Fibroblast of skin of abdomen (primary cell): ENCODE measurements at regions not wholly inside any gene's neighbourhood (a gene's known extent, or its start where the extent isn't known, plus 50 kb on each side); places are given as distances from the start of the nearest gene placed in this dataset.

Source experiments
- DNase-seq: peaks from one replicate; pipeline ENCODE4 v3.0.0-alpha.2; 2013

- no peak for DNase-seq
Observed at GRCh38 chr11:127576210-127576609, 575.6 kb upstream of the KIRREL3 start.

DNA sequence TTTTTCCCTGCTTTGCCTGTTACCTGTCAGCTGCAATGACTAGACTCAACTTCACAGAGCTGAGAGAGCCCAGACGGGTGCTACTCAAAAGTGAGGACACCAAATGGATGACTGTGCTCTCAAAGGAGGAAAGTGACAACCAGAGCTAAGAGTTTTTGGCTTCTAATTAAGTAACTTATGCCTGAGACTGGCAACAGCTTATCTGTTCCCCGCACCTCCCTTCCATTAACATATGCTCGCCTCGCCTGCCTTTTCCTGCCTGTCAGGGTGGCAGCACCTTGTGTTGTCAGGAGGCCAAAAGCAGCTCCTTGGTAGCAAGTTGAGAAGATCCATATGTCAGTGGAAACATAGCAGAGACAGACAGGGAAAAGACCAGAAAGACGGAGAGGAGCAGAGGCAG, 573.9 kb upstream of the KIRREL3 start:
- DNase-seq: no peak

GRCh38 chr11:127568891-127569290, 568.3 kb upstream of the KIRREL3 start:
- DNase-seq: no peak

GRCh38 chr11:127567237-127567932, 566.8 kb upstream of the KIRREL3 start:
- no peak for DNase-seq

DNA sequence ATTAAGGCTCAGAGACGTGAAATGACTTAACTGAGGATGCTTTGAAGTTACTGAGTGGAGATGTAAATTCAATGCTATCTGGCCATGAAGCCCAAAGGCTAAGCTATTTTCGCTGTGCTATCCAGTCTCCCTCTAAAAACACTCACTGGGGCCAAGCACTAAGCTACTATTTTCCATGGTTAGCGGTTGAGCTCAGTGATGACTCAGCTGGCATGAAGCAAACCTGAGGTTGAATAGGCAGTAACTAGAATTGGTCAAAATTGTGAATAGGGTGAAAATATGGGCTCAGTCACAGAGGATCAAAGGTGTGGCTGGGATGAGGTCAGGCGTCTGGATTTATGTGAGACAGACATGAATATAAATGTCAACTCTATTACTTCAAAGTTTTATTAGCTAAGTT, 564.2 kb upstream of the KIRREL3 start:
- DNase-seq: no peak

DNA sequence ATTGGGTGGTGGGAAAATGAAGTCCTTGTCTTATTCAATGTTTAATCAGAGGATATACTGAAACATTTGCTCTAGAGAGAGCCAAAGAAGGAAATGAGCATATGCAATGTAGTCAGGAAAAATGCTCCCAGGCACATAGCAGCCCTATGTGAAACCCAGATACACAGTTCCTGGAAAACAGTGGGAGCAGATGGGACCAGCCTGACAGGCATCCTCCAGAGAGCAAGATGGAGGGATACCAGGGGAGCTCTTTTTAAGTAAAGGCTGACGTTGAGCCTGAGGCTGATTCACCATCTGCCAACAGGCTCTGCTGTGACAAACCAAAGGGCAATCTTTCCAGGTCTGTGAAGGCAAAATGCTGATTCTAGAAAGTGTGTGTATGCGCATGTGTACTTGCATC, 559.4 kb upstream of the KIRREL3 start:
- no peak for DNase-seq

- peak; percentile 1 for DNase-seq
Observed at GRCh38 chr11:127552446-127552845, 551.9 kb upstream of the KIRREL3 start.

DNA sequence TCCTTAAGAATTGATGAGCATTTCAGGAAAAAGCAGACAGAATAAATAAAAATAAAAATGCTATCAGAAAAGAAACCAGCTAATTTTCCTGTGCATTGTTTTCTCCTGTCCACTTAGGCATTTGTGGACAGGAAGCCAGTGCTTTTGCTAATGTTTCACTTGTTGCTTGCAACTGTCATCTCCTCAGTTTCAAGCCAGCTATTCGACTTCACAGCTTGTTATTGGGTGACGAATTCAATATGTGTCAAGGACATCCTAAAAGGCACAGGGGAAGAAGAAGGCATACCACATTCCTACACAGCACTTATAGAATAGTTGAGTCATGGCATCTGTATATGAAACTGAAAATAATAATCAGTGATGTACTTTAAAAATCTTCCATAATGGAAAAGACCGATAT, 530.6 kb upstream of the KIRREL3 start:
- DNase-seq: no peak

DNA sequence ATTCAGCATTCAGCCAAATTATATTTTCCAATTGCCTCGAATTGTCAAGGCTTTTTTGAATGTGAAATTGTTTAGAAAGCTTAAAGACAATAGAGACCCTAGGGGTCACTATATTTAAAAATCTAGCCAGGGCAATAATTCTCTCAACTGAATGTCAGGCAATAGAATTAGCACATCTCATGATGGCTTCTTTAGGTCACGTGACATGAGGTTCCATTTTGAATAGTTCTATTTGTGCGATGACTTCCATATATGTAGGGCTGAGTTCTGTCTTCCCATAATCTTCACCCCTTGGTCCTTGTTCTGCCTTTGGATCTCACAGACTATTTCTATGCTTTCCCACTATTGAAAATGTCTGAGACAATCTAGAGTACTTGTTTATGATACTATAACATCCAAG, 527.7 kb upstream of the KIRREL3 start:
- no peak for DNase-seq

- no peak for DNase-seq
Observed at GRCh38 chr11:127524618-127525017, 524.0 kb upstream of the KIRREL3 start.

DNA sequence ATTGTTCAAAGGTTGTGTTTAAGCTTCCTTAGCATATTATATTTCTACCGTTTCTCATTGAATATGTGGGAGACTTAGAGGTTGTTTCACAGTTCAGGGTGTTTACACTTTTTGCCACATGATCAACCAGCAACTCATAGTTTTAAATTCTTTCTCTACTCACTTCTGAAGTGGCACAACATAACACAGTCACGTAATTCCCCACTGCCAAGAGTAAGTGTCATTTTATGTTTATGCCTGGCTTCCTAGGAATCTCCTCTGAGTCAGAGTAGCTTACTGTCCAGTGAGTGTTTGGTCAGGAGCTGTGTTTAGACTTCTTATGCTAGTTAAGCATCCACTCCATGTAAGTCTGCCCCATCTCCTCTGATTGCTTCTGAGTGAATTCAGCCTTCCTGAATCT, 520.8 kb upstream of the KIRREL3 start:
- DNase-seq: peak; percentile 39

DNA sequence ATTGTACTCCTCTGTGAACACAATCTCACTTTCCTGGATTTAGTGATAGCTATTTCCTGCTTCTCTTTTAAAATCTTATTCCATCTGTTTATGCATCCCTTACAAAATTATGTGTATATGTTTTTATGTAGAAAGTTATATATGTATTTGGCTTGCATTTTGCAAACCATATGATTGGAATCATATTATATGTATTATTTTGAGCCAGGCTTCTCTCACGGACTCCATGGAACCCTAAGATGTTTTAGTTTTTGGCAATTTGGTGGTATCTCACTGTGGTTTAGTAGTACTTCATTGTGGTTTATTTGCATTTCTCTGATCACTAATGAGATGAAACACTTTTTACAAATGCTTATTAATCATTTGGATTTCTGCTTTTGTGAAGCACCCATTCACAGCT, 507.3 kb upstream of the KIRREL3 start:
- DNase-seq: no peak

DNA sequence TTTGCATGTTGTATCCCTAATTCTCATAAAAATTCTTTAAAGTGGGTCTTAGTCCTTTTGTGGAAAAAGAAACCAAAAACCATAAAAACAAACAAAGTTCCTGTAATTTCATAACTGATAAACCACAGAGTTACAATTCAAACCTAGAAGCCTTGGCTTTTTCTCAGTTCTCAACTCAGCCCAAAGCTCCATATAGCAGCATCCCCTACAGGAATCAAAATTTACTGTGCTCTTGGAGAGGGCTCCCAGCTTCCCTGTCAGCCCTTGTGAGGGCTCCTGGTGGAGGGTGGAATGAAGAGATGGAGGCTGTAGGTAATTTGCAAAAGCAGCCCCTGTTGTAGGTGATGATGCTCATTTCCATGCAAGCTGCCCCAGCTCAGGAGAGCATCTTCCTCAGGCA, 506.1 kb upstream of the KIRREL3 start:
- DNase-seq: no peak

- no peak for DNase-seq
Observed at GRCh38 chr11:127506126-127506525, 505.6 kb upstream of the KIRREL3 start.

DNA sequence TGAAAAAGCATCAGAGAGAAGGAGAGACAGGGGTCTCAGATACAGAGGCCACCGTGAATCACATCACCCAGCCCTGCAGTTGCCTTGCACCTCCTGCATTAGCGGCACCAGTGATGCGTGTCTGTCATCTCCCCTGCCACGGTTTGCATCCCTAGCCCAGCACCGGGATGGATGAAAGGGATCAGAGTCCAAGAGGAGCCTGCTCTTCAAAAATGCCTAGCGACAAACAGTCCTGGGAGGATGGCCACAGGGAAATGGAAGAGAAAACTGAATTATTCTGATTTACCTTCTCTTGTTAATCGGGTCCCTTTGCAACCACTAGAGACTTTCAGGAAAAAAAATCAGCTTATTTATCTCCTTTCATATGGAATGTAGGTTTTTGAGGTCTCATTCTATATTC, 495.6 kb upstream of the KIRREL3 start:
- DNase-seq: no peak

DNA sequence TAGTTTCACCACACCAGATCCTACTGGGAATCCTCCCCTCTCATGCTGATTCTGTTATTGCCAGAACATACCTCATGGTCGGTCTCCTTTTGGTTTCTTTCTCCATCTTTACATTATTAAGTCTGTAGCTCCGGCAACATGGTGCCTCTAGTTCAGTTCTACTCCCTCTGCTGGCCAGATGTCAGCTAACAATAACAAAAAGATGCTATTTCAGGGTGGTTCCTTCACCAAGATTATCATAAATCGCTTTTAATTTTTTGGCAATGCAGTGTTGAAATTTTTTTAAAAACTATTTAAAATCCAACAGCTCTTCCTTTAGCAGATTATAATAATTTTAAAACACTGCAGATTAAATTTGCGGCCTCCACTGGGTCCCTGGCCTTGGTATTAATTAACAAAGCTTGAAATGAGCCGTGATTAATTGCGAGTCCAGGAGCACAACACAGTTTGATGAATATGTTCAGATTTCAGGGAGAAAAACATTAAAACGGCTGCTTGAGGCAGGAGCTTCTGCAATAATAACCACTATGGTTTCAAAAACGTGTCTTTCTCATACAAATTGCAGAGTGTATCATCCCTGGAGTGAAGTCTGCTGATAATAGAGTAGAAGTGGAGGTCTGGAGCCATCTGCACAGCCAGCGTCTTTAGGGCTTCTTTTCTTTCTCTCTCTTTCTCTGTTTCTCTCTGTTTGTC, 492.9 kb upstream of the KIRREL3 start:
- DNase-seq: peak; percentile 4

DNA sequence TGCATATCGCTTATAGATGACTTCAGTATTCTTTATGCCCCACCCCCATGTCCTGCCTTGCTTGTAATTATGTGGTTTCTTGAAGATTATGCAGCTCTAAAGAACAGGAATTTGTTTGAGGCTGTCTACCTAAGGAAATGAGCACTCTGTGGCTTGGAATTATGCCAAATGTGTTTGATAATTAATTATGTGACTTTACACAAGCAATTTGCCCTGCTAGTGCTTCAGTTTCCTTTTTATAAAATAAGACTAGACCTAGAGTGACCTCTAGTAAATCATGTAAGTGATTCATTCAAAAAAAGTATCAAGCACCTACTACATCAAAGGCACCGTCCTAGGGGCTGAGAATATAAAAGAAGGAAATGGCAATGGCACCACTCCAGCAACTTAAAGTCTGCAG, 491.5 kb upstream of the KIRREL3 start:
- peak; percentile 1 for DNase-seq

- no peak for DNase-seq
Observed at GRCh38 chr11:127491589-127491988, 491.0 kb upstream of the KIRREL3 start.

GRCh38 chr11:127490896-127491295, 490.3 kb upstream of the KIRREL3 start:
- no peak for DNase-seq

DNA sequence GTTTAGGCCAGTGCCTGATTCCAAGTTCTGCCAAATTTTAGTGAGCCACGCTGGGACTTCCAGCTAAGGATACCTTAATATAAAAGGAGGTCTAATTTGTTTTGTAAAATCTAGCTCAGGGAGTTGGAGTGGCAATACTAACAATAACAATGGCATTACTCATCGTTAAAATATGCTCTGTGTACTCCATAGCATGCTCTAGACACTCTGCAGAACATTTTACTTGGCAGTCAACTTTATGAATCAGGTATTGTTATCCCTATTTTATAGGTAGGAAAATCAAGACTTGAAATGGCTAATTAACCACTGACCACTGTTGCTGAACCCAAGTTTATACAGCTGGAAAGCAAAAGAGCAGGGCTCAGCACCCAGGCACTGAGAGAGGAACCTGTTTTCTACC, 485.0 kb upstream of the KIRREL3 start:
- peak; percentile 1 for DNase-seq

- no peak for DNase-seq
Observed at GRCh38 chr11:127481391-127481790, 480.8 kb upstream of the KIRREL3 start.

DNA sequence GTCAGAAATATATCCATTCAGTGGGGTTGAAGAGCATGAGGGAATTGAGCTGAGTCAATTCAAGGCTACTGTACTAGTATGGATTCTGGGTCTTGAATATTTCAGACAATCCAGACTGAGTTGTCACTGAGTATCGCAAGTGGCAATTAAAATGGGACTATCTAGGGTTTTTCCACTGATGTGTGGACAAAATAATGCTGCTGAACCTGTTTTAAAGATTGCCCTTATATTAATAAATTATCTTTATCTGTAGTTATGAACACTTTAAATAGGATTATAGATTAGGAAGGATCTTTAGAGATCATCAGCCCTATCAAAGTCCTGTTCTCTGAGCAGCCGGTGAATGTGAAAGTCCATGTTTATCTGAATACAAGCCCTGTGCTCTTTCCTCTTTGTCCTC, 478.3 kb upstream of the KIRREL3 start:
- no peak for DNase-seq

DNA sequence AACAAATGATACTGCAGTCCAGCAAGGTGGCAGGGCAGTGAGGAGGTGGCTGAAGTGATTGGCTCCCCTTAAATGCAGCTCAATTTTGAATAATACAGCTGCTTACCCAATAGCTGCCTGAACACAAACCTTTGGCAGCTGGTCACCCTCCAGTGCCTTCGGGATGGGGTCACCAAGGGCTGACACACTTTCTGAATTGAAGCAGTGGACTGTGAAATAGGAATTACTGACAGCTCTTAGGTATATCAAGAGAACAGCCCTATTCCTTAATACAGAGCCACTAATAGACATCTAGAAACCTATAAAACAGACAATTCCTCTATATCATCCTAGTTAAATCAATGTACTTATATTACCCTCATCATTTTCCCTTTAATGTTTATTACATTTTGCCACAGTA, 474.2 kb upstream of the KIRREL3 start:
- DNase-seq: no peak

DNA sequence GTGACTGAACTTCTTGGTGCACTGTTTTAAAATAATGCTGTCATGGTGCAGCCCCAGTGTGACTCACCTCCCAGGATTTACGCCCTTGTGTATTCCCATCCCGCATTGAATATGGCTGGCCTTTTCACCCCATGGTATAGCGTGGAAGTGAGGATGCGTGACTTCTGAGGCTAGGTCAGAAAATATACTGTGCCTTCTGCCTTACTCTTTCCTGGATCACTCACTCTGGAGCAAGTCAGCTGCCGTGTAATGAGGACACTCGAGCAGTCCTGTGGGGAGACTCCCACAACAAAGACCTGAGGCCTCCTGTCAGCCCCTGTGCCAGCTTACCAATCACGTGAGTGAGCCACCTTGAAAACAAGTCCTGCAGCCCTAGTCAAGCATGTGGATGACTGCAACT, 471.9 kb upstream of the KIRREL3 start:
- no peak for DNase-seq

DNA sequence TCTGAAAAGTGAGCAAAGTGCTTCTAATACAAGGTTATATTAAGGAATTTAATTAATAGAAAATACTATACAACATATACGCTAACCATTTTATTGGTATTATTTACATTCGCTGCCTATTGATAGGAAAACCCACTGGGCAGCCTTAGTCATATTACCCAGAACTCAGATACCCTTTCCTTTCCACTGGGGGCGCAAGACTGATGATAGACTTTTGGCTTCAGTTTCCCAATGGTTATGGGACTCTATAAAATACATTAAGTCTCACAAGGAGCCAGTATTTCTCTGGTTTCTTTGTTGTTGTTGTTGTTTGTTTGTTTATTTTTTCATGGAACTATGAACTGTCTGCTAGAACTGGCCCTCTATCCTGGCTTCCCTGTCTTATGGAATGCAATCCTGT, 471.1 kb upstream of the KIRREL3 start:
- no peak for DNase-seq
